GM12864 (cell line): ENCODE measurements at regions not wholly inside any gene's neighbourhood (a gene's known extent, or its start where the extent isn't known, plus 50 kb on each side); places are given as distances from the start of the nearest gene placed in this dataset.
"Not testable (repeated sequence)": the region's sequence is repeated elsewhere in the genome, so short reads cannot be mapped to it uniquely, and the experiment has no call there.

Experiments
- DNase-seq: peaks from one replicate; pipeline ENCODE4 v3.0.0-alpha.2; 2011; ENCODE audit warnings: low read depth
- H3K4me3 ChIP-seq: 2 replicates; pipeline ENCODE4 v1.5.1; 2011; ENCODE audit warnings: mild to moderate bottlenecking, low read depth, low read length, control low read depth
- CTCF ChIP-seq: IDR thresholded peaks from 2 replicates; pipeline ENCODE4 v1.5.1; 2011; ENCODE audit warnings: low read depth, mild to moderate bottlenecking, moderate library complexity, low read length, control low read depth, inconsistent platforms; ENCODE audit errors: missing control alignments

- TF ChIP-seq CTCF: no peak
- no peak overlapping the region for H3K4me3 ChIP-seq
- DNase-seq: no peak
These were observed 270.5 kb upstream of the PLPP4 start for GRCh38 chr10:120186506-120186905.

GRCh38 chr10:120187168-120187567, 269.9 kb upstream of the PLPP4 start:
- not testable (repeated sequence) for DNase-seq, H3K4me3 ChIP-seq

- no peak for TF ChIP-seq CTCF
- no peak overlapping the region for H3K4me3 ChIP-seq
- DNase-seq: no peak
These were observed 268.1 kb upstream of the PLPP4 start for GRCh38 chr10:120188950-120189349.

- H3K4me3 ChIP-seq: no peak overlapping the region
- no peak for TF ChIP-seq CTCF
- DNase-seq: no peak
These were observed 260.9 kb upstream of the PLPP4 start for GRCh38 chr10:120195984-120196712.

GRCh38 chr10:120204877-120205276, 252.2 kb upstream of the PLPP4 start:
- no peak for TF ChIP-seq CTCF
- DNase-seq: no peak
- H3K4me3 ChIP-seq: no peak overlapping the region

- no peak overlapping the region for H3K4me3 ChIP-seq
- no peak for DNase-seq
- TF ChIP-seq CTCF: no peak
These were observed 251.5 kb upstream of the PLPP4 start for GRCh38 chr10:120205368-120206018.

- H3K4me3 ChIP-seq: no peak overlapping the region
- no peak for TF ChIP-seq CTCF
- no peak for DNase-seq
These were observed 248.5 kb upstream of the PLPP4 start for GRCh38 chr10:120208488-120208887.
